Liver (tissue), 8 donors: ENCODE measurements at regions not wholly inside any gene's neighbourhood (a gene's known extent, or its start where the extent isn't known, plus 50 kb on each side); places are given as distances from the start of the nearest gene placed in this dataset.

ENCODE experiments used
- DNase-seq: peaks from one replicate; pipeline ENCODE4 v3.0.0-alpha.2; 2017; ENCODE audit warnings: low spot score
- H3K27ac ChIP-seq, 2 donors: one replicate each; pipeline ENCODE4 v1.7.0; 2013; ENCODE audit warnings: inconsistent platforms in 2 of 2, low read length in 2 of 2, control low read depth in 1 of 2, low read depth in 1 of 2, mild to moderate bottlenecking in 1 of 2
- H3K27me3 ChIP-seq, 4 donors: one replicate each; pipeline versions ENCODE4 v1.6.1 to v1.7.0; 2013; ENCODE audit warnings: low read length in 3 of 4, inconsistent platforms in 1 of 4, mild to moderate bottlenecking in 1 of 4, moderate library complexity in 1 of 4; ENCODE audit not compliant: control insufficient read depth in 4 of 4, insufficient read depth in 4 of 4
- H3K36me3 ChIP-seq, 4 donors: one replicate each; pipeline versions ENCODE4 v1.6.1 to v1.7.0; 2013; ENCODE audit warnings: low read length in 3 of 4, mild to moderate bottlenecking in 3 of 4, low read depth in 1 of 4, moderate library complexity in 1 of 4; ENCODE audit not compliant: control insufficient read depth in 4 of 4, insufficient read depth in 3 of 4
- H3K4me1 ChIP-seq, 4 donors: one replicate each; pipeline versions ENCODE4 v1.6.1 to v1.7.0; 2013; ENCODE audit warnings: low read length in 3 of 4, mild to moderate bottlenecking in 3 of 4, moderate library complexity in 1 of 4; ENCODE audit not compliant: control insufficient read depth in 4 of 4, insufficient read depth in 4 of 4
- H3K4me3 ChIP-seq, 3 donors: one replicate each; pipeline versions ENCODE4 v1.6.1 to v1.7.0; 2013; ENCODE audit warnings: low read length in 3 of 3, control low read depth in 1 of 3, low read depth in 1 of 3, mild to moderate bottlenecking in 1 of 3
- H3K9ac ChIP-seq, 2 donors: one replicate each; pipeline ENCODE4 v1.7.0; 2013; ENCODE audit warnings: low read length in 2 of 2, mild to moderate bottlenecking in 2 of 2, moderate library complexity in 2 of 2, control low read depth in 1 of 2, low read depth in 1 of 2
- H3K9me3 ChIP-seq, 4 donors: one replicate each; pipeline versions ENCODE4 v1.6.1 to v1.7.0; 2013; ENCODE audit warnings: low read length in 3 of 4; ENCODE audit not compliant: control insufficient read depth in 4 of 4
- ATF3 ChIP-seq: IDR thresholded peaks from 2 replicates; pipeline ENCODE4 v1.6.1; 2016; ENCODE audit warnings: antibody characterized with exemption
- EGR1 ChIP-seq, 2 donors: IDR thresholded peaks; 2 replicates each; pipeline ENCODE4 v1.6.1; 2016 to 2018; ENCODE audit warnings: antibody characterized with exemption in 2 of 2, low read depth in 2 of 2
- FOXA1 ChIP-seq: IDR thresholded peaks from 2 replicates; pipeline ENCODE4 v1.6.1; 2016; ENCODE audit warnings: antibody characterized with exemption
- FOXA2 ChIP-seq: IDR thresholded peaks from 2 replicates; pipeline ENCODE4 v1.6.1; 2016; ENCODE audit warnings: antibody characterized with exemption
- GABPA ChIP-seq, 2 donors: IDR thresholded peaks in 1 of 2; conservative IDR thresholded peaks in 1 of 2; 2 replicates each; pipeline ENCODE4 v1.6.1; 2016; ENCODE audit warnings: antibody characterized with exemption in 2 of 2, mild to moderate bottlenecking in 1 of 2, moderate library complexity in 1 of 2
- HNF4A ChIP-seq, 2 donors: conservative IDR thresholded peaks; 2 replicates each; pipeline ENCODE4 v1.6.1; 2016; ENCODE audit warnings: antibody characterized with exemption in 2 of 2, mild to moderate bottlenecking in 2 of 2
- HNF4G ChIP-seq: IDR thresholded peaks from 2 replicates; pipeline ENCODE4 v1.6.1; 2016; ENCODE audit warnings: antibody characterized with exemption
- JUND ChIP-seq, 2 donors: IDR thresholded peaks; 2 replicates each; pipeline ENCODE4 v1.6.1; 2016; ENCODE audit warnings: antibody characterized with exemption in 2 of 2
- NR2F2 ChIP-seq: IDR thresholded peaks from 2 replicates; pipeline ENCODE4 v1.6.1; 2016; ENCODE audit warnings: antibody characterized with exemption
- RAD21 ChIP-seq, 2 donors: IDR thresholded peaks; 2 replicates each; pipeline ENCODE4 v1.6.1; 2016; ENCODE audit warnings: antibody characterized with exemption in 2 of 2, mild to moderate bottlenecking in 2 of 2
- REST ChIP-seq: IDR thresholded peaks from 2 replicates; pipeline ENCODE4 v1.6.1; 2016; ENCODE audit warnings: antibody characterized with exemption, mild to moderate bottlenecking
- RXRA ChIP-seq, 2 donors: IDR thresholded peaks; 2 replicates each; pipeline ENCODE4 v1.6.1; 2017 to 2018; ENCODE audit warnings: antibody characterized with exemption in 2 of 2, mild to moderate bottlenecking in 1 of 2
- SP1 ChIP-seq: IDR thresholded peaks from 2 replicates; pipeline ENCODE4 v1.6.1; 2018; ENCODE audit warnings: antibody characterized with exemption, mild to moderate bottlenecking
- TAF1 ChIP-seq: conservative IDR thresholded peaks from 2 replicates; pipeline ENCODE4 v1.6.1; 2016; ENCODE audit warnings: antibody characterized with exemption, mild to moderate bottlenecking
- YY1 ChIP-seq: IDR thresholded peaks from 2 replicates; pipeline ENCODE4 v1.6.1; 2016; ENCODE audit warnings: antibody characterized with exemption, mild to moderate bottlenecking
- ZBTB33 ChIP-seq: IDR thresholded peaks from 2 replicates; pipeline ENCODE4 v1.6.1; 2016; ENCODE audit warnings: antibody characterized with exemption
- WGBS: extraction: QIAGEN DNeasy Blood & Tissue Kit; methylation state at CpG from one replicate; pipeline ENCODE4 v1.1.7; 2013; 5-methylcytosine and 5-hydroxymethylcytosine counted together
- TF ChIP-seq, protein P1 (sequence below): fragments of 150-350 bp; IDR thresholded peaks from 2 replicates; pipeline ENCODE4 v1.5.1; 2017; ENCODE audit warnings: improper control_type of control experiment, low read depth, low read length; ENCODE audit not compliant: missing input control
- TF ChIP-seq, protein P2 (sequence below): IDR thresholded peaks from 2 replicates; pipeline ENCODE4 v1.6.1; 2016; ENCODE audit warnings: antibody characterized with exemption
- donor health status: healthy.
- donor health status: healthy.
- donor health status: healthy.
- donor health status: healthy.
- donor health status: healthy.

- no peak overlapping the region for H3K9ac ChIP-seq
- H3K27ac ChIP-seq = no peak overlapping the region
- H3K36me3 ChIP-seq = no peaks in the 10 kb centered on the region
- TF ChIP-seq, protein P1, sequence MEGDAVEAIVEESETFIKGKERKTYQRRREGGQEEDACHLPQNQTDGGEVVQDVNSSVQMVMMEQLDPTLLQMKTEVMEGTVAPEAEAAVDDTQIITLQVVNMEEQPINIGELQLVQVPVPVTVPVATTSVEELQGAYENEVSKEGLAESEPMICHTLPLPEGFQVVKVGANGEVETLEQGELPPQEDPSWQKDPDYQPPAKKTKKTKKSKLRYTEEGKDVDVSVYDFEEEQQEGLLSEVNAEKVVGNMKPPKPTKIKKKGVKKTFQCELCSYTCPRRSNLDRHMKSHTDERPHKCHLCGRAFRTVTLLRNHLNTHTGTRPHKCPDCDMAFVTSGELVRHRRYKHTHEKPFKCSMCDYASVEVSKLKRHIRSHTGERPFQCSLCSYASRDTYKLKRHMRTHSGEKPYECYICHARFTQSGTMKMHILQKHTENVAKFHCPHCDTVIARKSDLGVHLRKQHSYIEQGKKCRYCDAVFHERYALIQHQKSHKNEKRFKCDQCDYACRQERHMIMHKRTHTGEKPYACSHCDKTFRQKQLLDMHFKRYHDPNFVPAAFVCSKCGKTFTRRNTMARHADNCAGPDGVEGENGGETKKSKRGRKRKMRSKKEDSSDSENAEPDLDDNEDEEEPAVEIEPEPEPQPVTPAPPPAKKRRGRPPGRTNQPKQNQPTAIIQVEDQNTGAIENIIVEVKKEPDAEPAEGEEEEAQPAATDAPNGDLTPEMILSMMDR = no peak
- TF ChIP-seq NR2F2 (no peak), ATF3 (no peak), RAD21 (IDR thresholded peaks at IDR 0.05) (no peak), ZBTB33 (no peak), RXRA (IDR thresholded peaks at IDR 0.05) (no peak), FOXA1 (no peak), JUND (IDR thresholded peaks at IDR 0.05) (no peak), GABPA (IDR thresholded peaks at IDR 0.05 in 1 of 2, conservative IDR thresholded peaks at IDR 0.05 in 1 of 2) (no peak), FOXA2 (no peak), YY1 (no peak), REST (no peak), EGR1 (IDR thresholded peaks at IDR 0.05; ENCODE audit: low read depth in 2 of 2) (no peak), SP1 (no peak), HNF4A (conservative IDR thresholded peaks at IDR 0.05) (no peak), HNF4G (no peak)
- no peaks in the 10 kb centered on the region for H3K27me3 ChIP-seq
- H3K4me3 ChIP-seq = no peak overlapping the region
- H3K9me3 ChIP-seq = no peaks in the 10 kb centered on the region
- 65% methylated on average over 1 of the region's 1 CpG for WGBS
- H3K4me1 ChIP-seq = no peaks in the 10 kb centered on the region
- no peak for DNase-seq
Measured at GRCh38 chr6:14498748-14499147, 381.2 kb downstream of the CD83 start.

GRCh38 chr6:14499309-14499708, 381.7 kb downstream of the CD83 start:
- no peaks in the 10 kb centered on the region for H3K4me1 ChIP-seq
- no peak for DNase-seq
- H3K9ac ChIP-seq = no peak overlapping the region
- TF ChIP-seq RAD21 (IDR thresholded peaks at IDR 0.05) (no peak), YY1 (no peak), JUND (IDR thresholded peaks at IDR 0.05) (no peak), HNF4A (conservative IDR thresholded peaks at IDR 0.05) (no peak), REST (no peak), TAF1 (no peak), HNF4G (no peak)
- TF ChIP-seq, protein P2, sequence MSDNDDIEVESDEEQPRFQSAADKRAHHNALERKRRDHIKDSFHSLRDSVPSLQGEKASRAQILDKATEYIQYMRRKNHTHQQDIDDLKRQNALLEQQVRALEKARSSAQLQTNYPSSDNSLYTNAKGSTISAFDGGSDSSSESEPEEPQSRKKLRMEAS = no peak
- no peaks in the 10 kb centered on the region for H3K36me3 ChIP-seq
- 82% methylated on average over 4 of the region's 4 CpGs for WGBS
- no peak overlapping the region for H3K27ac ChIP-seq
- H3K4me3 ChIP-seq = no peak overlapping the region
- H3K9me3 ChIP-seq = no peaks in the 10 kb centered on the region
- H3K27me3 ChIP-seq = no peaks in the 10 kb centered on the region
